ENCODE measurements at regions not wholly inside any gene's neighbourhood (a gene's known extent, or its start where the extent isn't known, plus 50 kb on each side); places are given as distances from the start of the nearest gene placed in this dataset.

GRCh38 chr7:42414028-42414427 lies 177.0 kb upstream of the GLI3 start:
- no peak for TF ChIP-seq CTCF (IDR thresholded peaks at IDR 0.05; ENCODE audit: low read depth, low read length)
- no peak overlapping the region for H3K4me3 ChIP-seq (ENCODE audit: low read depth, low read length)

- no peak for TF ChIP-seq CTCF (IDR thresholded peaks at IDR 0.05; ENCODE audit: low read depth, low read length)
- H3K4me3 ChIP-seq (ENCODE audit: low read depth, low read length) = no peak overlapping the region
Measured at GRCh38 chr7:42409296-42409695, 172.3 kb upstream of the GLI3 start.

GRCh38 chr7:42407833-42408232 lies 170.8 kb upstream of the GLI3 start:
- H3K4me3 ChIP-seq (ENCODE audit: low read depth, low read length) = no peak overlapping the region

GRCh38 chr7:42407021-42407710 lies 170.2 kb upstream of the GLI3 start:
- TF ChIP-seq CTCF (IDR thresholded peaks at IDR 0.05; ENCODE audit: low read depth, low read length) = no peak
- no peak overlapping the region for H3K4me3 ChIP-seq (ENCODE audit: low read depth, low read length)

More at GRCh38 chr7:42407833-42408232, 170.8 kb upstream of the GLI3 start:
- no peak for TF ChIP-seq CTCF (IDR thresholded peaks at IDR 0.05; ENCODE audit: low read depth, low read length)

- H3K4me3 ChIP-seq (ENCODE audit: low read depth, low read length) = no peak overlapping the region
- no peak for TF ChIP-seq CTCF (IDR thresholded peaks at IDR 0.05; ENCODE audit: low read depth, low read length)
Measured at GRCh38 chr7:42406358-42406757, 169.3 kb upstream of the GLI3 start.

- no peak for TF ChIP-seq CTCF (IDR thresholded peaks at IDR 0.05; ENCODE audit: low read depth, low read length)
- no peak overlapping the region for H3K4me3 ChIP-seq (ENCODE audit: low read depth, low read length)
Measured at GRCh38 chr7:42405782-42406181, 168.8 kb upstream of the GLI3 start.

- no peak for TF ChIP-seq CTCF (IDR thresholded peaks at IDR 0.05; ENCODE audit: low read depth, low read length)
- no peak overlapping the region for H3K4me3 ChIP-seq (ENCODE audit: low read depth, low read length)
Measured at GRCh38 chr7:42403831-42404230, 166.8 kb upstream of the GLI3 start.

Data from WI38 (cell line).